ENCODE measurements at regions not wholly inside any gene's neighbourhood (a gene's known extent, or its start where the extent isn't known, plus 50 kb on each side); places are given as distances from the start of the nearest gene placed in this dataset.
A peak's percentile ranks its signal among the peaks of the same experiment; 100 is the strongest.

DNA sequence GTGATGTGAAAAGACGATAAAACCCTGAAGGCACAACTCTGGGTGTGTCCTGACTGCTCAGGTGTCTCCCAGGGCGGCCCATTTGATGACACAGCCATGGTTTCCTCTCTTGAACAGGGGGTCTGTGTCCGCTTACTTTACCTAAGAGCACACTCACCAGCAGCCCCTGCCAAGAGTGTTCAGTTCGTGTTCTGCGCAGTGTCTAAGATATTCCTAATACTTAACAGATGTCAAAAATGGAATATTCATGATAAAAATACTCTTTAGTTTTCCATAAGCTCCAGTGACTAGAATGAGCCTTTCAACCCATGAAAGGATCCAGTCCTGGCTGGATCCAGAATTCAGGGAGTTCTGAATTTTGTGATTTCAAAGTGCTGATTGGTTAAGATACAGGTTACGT is 492.4 kb downstream of the TNS3 start:
- CTCF ChIA-PET, result interaction anchor here (0.9 kb wide), 1 partner anchor 1167 kb away, joined by 3 read pairs; no protein-coding TSS in a partner anchor

GRCh38 chr7:47089068-47089417 is 492.9 kb downstream of the TNS3 start:
- ChIA-PET CTCF (no interaction called here), POLR2A (no interaction called here)
- no peak for DNase-seq (ENCODE audit: extremely low spot score)
- TF ChIP-seq LEF1 (IDR thresholded peaks at IDR 0.05; ENCODE audit: borderline replicate concordance) (no peak), TARDBP (IDR thresholded peaks at IDR 0.05) (no peak), ELF4 (IDR thresholded peaks at IDR 0.05) (no peak), FOXK2 (IDR thresholded peaks at IDR 0.05) (no peak), SUZ12 (IDR thresholded peaks at IDR 0.05) (no peak), NFRKB (IDR thresholded peaks at IDR 0.05) (no peak), ARNT (IDR thresholded peaks at IDR 0.05) (no peak), FOXA1 (IDR thresholded peaks at IDR 0.05) (no peak), L3MBTL2 (conservative IDR thresholded peaks at IDR 0.05) (no peak), CTBP1 (IDR thresholded peaks at IDR 0.05; ENCODE audit: borderline replicate concordance) (no peak)
- TF ChIP-seq, protein P1, sequence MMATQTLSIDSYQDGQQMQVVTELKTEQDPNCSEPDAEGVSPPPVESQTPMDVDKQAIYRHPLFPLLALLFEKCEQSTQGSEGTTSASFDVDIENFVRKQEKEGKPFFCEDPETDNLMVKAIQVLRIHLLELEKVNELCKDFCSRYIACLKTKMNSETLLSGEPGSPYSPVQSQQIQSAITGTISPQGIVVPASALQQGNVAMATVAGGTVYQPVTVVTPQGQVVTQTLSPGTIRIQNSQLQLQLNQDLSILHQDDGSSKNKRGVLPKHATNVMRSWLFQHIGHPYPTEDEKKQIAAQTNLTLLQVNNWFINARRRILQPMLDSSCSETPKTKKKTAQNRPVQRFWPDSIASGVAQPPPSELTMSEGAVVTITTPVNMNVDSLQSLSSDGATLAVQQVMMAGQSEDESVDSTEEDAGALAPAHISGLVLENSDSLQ (IDR thresholded peaks at IDR 0.05), result no peak

More for the DNA sequence above, 492.4 kb downstream of the TNS3 start:
- no peak for DNase-seq (ENCODE audit: extremely low spot score)
- POLR2A ChIA-PET, result no interaction called here
- TF ChIP-seq, protein P1 (IDR thresholded peaks at IDR 0.05), result no peak
- TF ChIP-seq HDGF (IDR thresholded peaks at IDR 0.05; ENCODE audit: borderline replicate concordance) (no peak), TARDBP (IDR thresholded peaks at IDR 0.05) (no peak), FOXA1 (IDR thresholded peaks at IDR 0.05) (no peak), ELF4 (IDR thresholded peaks at IDR 0.05) (no peak), SUZ12 (IDR thresholded peaks at IDR 0.05) (no peak), NFRKB (IDR thresholded peaks at IDR 0.05) (no peak), LEF1 (IDR thresholded peaks at IDR 0.05; ENCODE audit: borderline replicate concordance) (no peak), ARNT (IDR thresholded peaks at IDR 0.05) (no peak), BHLHE40 (IDR thresholded peaks at IDR 0.05; ENCODE audit: borderline replicate concordance) (no peak), ZNF384 (IDR thresholded peaks at IDR 0.05) (no peak), CTBP1 (IDR thresholded peaks at IDR 0.05; ENCODE audit: borderline replicate concordance) (no peak), FOXK2 (IDR thresholded peaks at IDR 0.05) (no peak), L3MBTL2 (conservative IDR thresholded peaks at IDR 0.05) (no peak), FOXM1 (IDR thresholded peaks at IDR 0.05; ENCODE audit: borderline replicate concordance) (no peak), SP1 (IDR thresholded peaks at IDR 0.05) (no peak)

DNA sequence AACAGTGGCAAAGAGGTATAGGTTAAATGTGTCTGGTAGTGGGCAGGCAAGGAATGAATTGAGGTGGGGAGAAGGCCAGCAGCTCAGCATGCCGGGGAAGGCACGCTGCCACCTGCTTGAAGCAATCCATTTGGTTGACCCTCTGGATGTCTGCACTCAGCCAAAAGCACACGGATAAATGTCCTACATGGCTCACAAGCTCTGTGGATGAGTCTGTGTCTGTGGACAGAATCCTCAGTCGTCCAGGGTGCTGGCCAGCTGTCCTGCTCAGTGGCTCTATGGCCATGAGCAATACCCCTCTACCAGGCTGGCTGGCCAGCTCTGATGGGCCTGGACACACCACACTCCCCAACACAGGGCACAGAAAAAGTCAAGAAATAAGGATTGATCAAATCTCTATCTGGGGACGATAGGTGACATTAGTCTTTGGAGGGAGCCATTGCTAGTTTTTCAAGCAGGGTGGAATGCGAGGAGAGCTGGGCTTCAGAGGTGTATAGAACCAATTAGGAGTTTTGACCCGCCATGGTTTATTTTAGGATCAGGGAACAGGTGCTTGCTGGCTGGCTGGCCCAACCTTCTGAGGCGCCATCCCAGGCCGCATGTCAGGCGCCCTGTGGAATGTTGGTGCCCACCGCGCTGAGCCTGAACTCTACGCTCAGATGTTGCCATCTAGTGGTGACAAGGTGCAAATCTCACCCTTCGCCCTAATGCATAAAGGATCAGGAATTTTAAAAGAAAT is 493.4 kb downstream of the TNS3 start:
- peak; percentile 68 for DNase-seq (ENCODE audit: extremely low spot score)
- ChIA-PET CTCF (interaction anchor here (3.2 kb wide), 1 partner anchor 1166 kb away, joined by 13 read pairs; the partner anchor contains the start of gene IGFBP3), POLR2A (no interaction called here)
- TF ChIP-seq HDGF (IDR thresholded peaks at IDR 0.05; ENCODE audit: borderline replicate concordance) (no peak), FOXM1 (IDR thresholded peaks at IDR 0.05; ENCODE audit: borderline replicate concordance) (no peak), BHLHE40 (IDR thresholded peaks at IDR 0.05; ENCODE audit: borderline replicate concordance) (no peak), TARDBP (IDR thresholded peaks at IDR 0.05) (no peak), SP1 (IDR thresholded peaks at IDR 0.05) (no peak), L3MBTL2 (conservative IDR thresholded peaks at IDR 0.05) (no peak), CTBP1 (IDR thresholded peaks at IDR 0.05; ENCODE audit: borderline replicate concordance) (no peak), LEF1 (IDR thresholded peaks at IDR 0.05; ENCODE audit: borderline replicate concordance) (no peak), NFRKB (IDR thresholded peaks at IDR 0.05) (no peak), ZNF384 (IDR thresholded peaks at IDR 0.05) (no peak), SUZ12 (IDR thresholded peaks at IDR 0.05) (no peak), FOXA1 (IDR thresholded peaks at IDR 0.05) (no peak)
- TF ChIP-seq, protein P1 (IDR thresholded peaks at IDR 0.05), result no peak

- POLR2A ChIA-PET, result no interaction called here
- no peak for TF ChIP-seq TARDBP (IDR thresholded peaks at IDR 0.05)
- no peak for TF ChIP-seq BHLHE40 (IDR thresholded peaks at IDR 0.05; ENCODE audit: borderline replicate concordance)
- TF ChIP-seq ZNF384 (IDR thresholded peaks at IDR 0.05), result no peak
- TF ChIP-seq CTBP1 (IDR thresholded peaks at IDR 0.05; ENCODE audit: borderline replicate concordance), result no peak
- TF ChIP-seq FOXA1 (IDR thresholded peaks at IDR 0.05), result no peak
- TF ChIP-seq SUZ12 (IDR thresholded peaks at IDR 0.05), result no peak
- TF ChIP-seq, protein P1 (IDR thresholded peaks at IDR 0.05), result no peak
- TF ChIP-seq ELF4 (IDR thresholded peaks at IDR 0.05), result no peak
- TF ChIP-seq ARNT (IDR thresholded peaks at IDR 0.05), result no peak
- no peak for DNase-seq (ENCODE audit: extremely low spot score)
- CTCF ChIA-PET, result interaction anchor here (3.2 kb wide), 1 partner anchor 1165 kb away, joined by 13 read pairs; the partner anchor contains the start of gene IGFBP3
Observed at GRCh38 chr7:47087866-47088265, 494.0 kb downstream of the TNS3 start.

GRCh38 chr7:47085491-47086275 is 496.2 kb downstream of the TNS3 start:
- POLR2A ChIA-PET, result no interaction called here
- CTCF ChIA-PET, result interaction anchor here (3.2 kb wide), 1 partner anchor 1163 kb away, joined by 13 read pairs; the partner anchor contains the start of gene IGFBP3
- DNase-seq (ENCODE audit: extremely low spot score), result no peak
- TF ChIP-seq L3MBTL2 (conservative IDR thresholded peaks at IDR 0.05), result no peak
- TF ChIP-seq BHLHE40 (IDR thresholded peaks at IDR 0.05; ENCODE audit: borderline replicate concordance), result no peak
- no peak for TF ChIP-seq TARDBP (IDR thresholded peaks at IDR 0.05)
- no peak for TF ChIP-seq FOXM1 (IDR thresholded peaks at IDR 0.05; ENCODE audit: borderline replicate concordance)

Measured in HEK293T (cell line).